Cardiac fibroblast (primary cell): ENCODE measurements at regions not wholly inside any gene's neighbourhood (a gene's known extent, or its start where the extent isn't known, plus 50 kb on each side); places are given as distances from the start of the nearest gene placed in this dataset.

Experiments
- DNase-seq, 2 donors: peaks; one replicate each; pipeline versions ENCODE4 v3.0.0 to v3.0.0-alpha.2; 2010; ENCODE audit warnings: low read depth in 2 of 2
- H3K4me3 ChIP-seq, 2 donors: replicated peaks in 1 of 2; 1 replicate in 1 of 2; 2 replicates in 1 of 2; pipeline ENCODE4 v1.5.1; 2011; ENCODE audit warnings: low read depth in 2 of 2, low read length in 2 of 2, mild to moderate bottlenecking in 2 of 2, moderate library complexity in 1 of 2
- CTCF ChIP-seq: IDR thresholded peaks from one replicate; pipeline ENCODE4 v1.5.1; 2011; ENCODE audit warnings: low read depth, mild to moderate bottlenecking, low read length, inconsistent platforms

- no peak for TF ChIP-seq CTCF
- DNase-seq = no peak
- no peak overlapping the region for H3K4me3 ChIP-seq
These were observed 87.6 kb downstream of the SUCNR1 start for GRCh38 chr3:151960961-151961580.

- no peak overlapping the region for H3K4me3 ChIP-seq
- no peak for DNase-seq
- TF ChIP-seq CTCF = no peak
These were observed 88.9 kb downstream of the SUCNR1 start for GRCh38 chr3:151962352-151962751.

GRCh38 chr3:151962912-151963311 is 89.5 kb downstream of the SUCNR1 start:
- no peak overlapping the region for H3K4me3 ChIP-seq
- TF ChIP-seq CTCF = no peak
- no peak for DNase-seq

- DNase-seq = no peak
- no peak for TF ChIP-seq CTCF
These were observed 91.3 kb downstream of the SUCNR1 start for GRCh38 chr3:151964743-151965142.

GRCh38 chr3:151969026-151969642 is 95.7 kb downstream of the SUCNR1 start:
- no peak for DNase-seq
- no peak overlapping the region for H3K4me3 ChIP-seq
- TF ChIP-seq CTCF = no peak

More at GRCh38 chr3:151964743-151965142, 91.3 kb downstream of the SUCNR1 start:
- no peak overlapping the region for H3K4me3 ChIP-seq

- no peak overlapping the region for H3K4me3 ChIP-seq
- DNase-seq = peak in 1 of 2 donors; percentile 21
- TF ChIP-seq CTCF = no peak
These were observed 98.6 kb downstream of the SUCNR1 start for GRCh38 chr3:151971814-151972579.
